ENCODE measurements at regions not wholly inside any gene's neighbourhood (a gene's known extent, or its start where the extent isn't known, plus 50 kb on each side); places are given as distances from the start of the nearest gene placed in this dataset.

DNA sequence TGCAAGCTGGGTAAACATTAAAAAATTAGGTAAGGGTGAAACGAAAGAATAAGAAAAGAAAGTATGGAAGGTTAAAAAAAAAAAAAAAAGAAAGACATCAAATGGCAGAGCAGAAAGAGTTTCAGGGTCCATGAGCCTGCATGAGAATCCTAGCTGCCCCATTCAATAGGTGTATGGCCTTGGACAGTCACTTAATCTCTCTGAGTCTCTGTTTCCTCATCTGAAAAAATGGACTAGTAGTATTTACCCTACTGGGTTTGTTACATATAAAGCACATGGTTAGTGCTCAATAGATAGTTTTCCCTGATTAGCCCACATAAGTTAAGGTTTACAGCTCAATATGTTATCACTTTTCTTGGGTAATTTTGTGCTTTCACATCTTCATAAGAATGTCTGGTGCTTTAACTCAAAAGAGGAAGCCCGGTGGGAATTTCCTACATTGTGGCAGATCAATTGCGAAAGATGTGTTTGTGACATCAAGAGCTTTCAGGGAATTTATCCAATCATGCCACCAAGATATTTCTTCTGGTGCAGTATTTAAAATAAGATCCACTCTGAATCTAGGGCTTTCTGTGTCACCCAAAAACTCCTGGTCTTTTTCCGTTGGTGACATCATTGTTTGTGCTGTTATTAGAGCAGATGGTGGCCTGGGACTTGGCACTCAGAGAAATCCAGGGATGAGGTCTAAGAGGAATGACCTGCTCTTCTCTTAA lies 57.2 kb upstream of the UBE2E1 start:
- DNase-seq: no peak

DNA sequence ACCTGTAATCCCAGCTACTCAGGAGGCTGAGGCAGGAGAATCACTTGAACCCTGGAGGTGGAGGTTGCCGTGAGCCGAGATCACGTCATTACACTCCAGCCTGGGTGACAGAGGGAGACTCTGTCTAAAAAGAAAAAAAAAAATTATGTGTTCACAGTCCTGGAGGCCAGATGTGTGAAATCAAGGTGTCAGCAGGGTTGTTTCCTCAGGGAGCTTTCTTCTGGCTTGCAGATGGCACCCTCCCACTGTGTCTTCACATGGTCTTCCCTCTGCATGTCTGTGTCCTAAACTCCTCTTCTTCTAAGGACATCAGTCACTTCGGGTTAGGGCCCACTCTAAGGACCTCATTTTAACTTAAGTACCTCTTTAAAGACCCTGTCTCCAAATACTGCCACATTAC lies 56.1 kb upstream of the UBE2E1 start:
- no peak for DNase-seq

GRCh38 chr3:23750573-23751210 lies 55.1 kb upstream of the UBE2E1 start:
- DNase-seq: no peak

DNA sequence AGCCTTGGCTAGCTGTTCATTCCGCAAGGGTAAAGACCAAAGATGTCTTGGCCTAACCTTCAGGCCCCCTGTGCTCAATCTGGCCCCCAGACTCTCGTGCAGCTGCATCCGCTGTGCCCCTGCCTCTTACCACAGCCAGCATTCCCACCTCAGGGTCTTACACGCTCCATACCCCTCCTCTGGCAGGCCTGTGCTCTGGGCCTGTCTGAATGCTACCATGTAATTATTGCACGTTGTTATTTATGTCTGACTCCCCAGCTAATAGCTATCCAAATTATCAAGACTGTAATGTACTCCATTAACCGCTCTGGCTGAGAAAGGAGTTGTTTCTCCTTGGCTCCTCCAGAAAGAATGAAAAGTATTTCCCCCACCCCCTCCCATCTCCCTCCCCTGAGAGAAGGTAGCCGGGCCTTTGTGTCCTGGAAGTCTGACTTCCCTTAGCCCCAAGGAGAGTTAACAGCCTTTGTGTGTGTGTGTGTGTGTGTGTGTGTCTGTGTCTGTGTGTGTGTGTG lies 54.5 kb upstream of the UBE2E1 start:
- no peak for DNase-seq

DNA sequence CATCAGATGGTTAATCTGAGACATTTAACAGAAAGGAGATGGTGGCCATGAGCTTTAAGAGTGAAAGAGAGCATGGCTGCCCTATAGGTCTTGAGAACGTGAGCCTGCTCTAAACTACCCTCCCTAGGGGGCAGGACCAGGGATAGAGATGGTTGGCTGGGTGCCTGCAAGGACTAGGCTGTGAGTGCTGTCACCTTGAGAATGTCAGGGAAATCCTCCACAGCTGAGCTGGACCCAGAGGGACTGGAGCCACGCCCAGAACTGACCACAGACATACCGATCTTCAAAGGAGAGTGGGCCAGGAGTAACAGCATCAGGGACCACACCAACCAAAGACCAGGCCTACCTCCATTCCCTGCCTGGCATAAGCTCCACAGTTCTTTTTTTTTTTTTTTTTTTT lies 53.6 kb upstream of the UBE2E1 start:
- no peak for DNase-seq

DNA sequence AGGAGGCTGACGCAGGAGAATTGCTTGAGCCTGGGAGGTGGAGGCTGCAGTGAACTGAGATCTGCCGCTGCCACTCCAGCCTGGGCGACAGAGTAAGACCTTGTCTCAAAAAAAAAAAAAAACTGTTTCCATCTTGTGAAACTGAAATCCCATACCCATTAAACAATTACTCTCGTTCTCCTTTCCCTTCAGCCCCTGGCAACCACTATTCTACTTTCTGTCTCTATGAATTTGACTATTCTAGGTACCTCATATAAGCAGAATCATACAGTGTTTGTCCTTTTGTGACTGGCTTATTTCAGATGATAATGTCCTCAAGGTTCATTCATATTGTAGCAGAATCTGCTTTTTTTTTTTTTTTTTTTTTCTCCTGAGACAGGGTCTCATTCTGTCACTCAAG lies 51.5 kb upstream of the UBE2E1 start:
- DNase-seq: no peak
